ENCODE measurements at regions not wholly inside any gene's neighbourhood (a gene's known extent, or its start where the extent isn't known, plus 50 kb on each side); places are given as distances from the start of the nearest gene placed in this dataset.

- TF ChIP-seq CTCF (IDR thresholded peaks at IDR 0.05; ENCODE audit: insufficient read depth, low read length, poor library complexity, severe bottlenecking) (no peak), EZH2phosphoT487 (conservative IDR thresholded peaks at IDR 0.05; ENCODE audit: low read length) (no peak)
Observed at GRCh38 chr2:71747559-71747958, 294.2 kb downstream of the DYSF start.
